NCI-H1417 treated with DMSO at 0.1 percent for 48 hours (cell line): ENCODE measurements at regions not wholly inside any gene's neighbourhood (a gene's known extent, or its start where the extent isn't known, plus 50 kb on each side); places are given as distances from the start of the nearest gene placed in this dataset.
"Not testable (repeated sequence)": the region's sequence is repeated elsewhere in the genome, so short reads cannot be mapped to it uniquely, and the experiment has no call there.

Experiments
- DNase-seq: peaks from one replicate; lab custom pipeline; 2025; lab: John Stamatoyannopoulos, UW

DNA sequence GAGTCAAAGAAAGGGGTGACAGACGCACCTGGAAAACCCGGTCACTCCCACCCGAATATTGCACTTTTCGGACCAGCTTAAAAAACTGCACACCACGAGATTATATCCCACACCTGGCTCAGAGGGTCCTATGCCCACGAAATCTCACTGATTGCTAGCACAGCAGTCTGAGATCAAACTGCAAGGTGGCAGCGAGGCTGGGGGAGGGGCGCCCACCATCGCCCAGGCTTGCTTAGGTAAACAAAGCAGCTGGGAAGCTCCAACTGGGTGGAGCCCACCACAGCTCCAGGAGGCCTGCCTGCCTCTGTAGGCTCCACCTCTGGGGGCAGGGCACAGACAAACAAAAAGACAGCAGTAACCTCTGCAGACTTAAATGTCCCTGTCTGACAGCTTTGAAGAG is 185.1 kb upstream of the CXADR start:
- not testable (repeated sequence) for DNase-seq

- no peak for DNase-seq
These were observed 178.4 kb upstream of the CXADR start for GRCh38 chr21:17334484-17334883.

DNA sequence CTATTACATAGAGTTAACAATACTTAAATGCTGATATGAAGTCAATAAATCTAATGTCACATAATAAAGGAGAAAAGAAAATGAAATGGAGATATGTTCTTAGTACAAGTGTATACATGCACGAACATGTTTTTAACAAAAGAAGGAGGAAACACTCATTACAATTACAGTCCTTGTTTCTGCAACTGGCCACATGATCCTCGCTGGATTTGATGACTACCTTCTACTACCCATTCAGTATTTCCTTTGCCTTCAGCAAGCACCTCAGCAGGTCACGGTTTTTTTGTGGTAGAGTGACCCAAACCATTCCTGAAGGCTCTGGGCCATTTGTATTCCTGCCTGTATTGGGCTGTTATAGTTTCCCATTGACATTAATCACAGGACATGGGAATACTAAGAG is 172.8 kb upstream of the CXADR start:
- no peak for DNase-seq

- no peak for DNase-seq
These were observed 169.8 kb upstream of the CXADR start for GRCh38 chr21:17343055-17343454.

DNA sequence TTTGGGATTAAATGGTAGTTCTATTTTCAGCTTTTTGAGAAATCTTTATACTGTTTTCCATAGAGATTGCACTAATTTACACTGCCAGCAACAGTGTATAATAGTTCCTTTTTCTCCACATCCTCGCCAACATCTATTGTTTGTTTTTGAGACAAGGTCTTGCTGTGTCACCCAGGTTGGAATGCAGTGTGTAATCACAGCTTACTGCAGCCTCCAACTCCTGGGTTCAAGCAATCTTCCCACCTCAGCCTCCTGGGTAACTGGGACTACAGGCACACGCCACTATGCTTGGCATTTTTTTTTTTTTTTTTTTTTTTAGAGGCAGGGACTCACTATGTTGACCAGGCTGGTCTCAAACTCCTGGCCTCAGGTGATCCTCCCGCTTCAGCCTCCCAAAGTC is 164.5 kb upstream of the CXADR start:
- no peak for DNase-seq

DNA sequence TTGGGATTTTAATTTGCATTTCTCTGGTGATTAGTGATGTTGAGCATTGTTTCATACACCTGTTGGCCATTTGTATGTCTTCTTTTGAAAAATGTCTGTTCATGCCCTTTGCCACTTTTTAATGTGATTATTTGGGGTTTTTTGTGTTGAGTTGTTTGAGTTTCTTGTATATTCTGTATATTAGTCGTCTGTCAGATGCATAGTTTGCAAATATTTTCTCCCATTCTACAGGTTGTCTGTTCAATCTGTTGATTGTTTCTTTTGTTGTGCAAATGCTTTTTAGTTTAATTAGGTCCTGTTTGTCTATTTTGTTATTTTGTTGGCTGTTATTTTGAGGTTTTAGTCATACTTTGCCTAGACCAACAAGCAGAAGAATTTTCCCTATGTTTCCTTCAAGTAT is 164.0 kb upstream of the CXADR start:
- no peak for DNase-seq

DNA sequence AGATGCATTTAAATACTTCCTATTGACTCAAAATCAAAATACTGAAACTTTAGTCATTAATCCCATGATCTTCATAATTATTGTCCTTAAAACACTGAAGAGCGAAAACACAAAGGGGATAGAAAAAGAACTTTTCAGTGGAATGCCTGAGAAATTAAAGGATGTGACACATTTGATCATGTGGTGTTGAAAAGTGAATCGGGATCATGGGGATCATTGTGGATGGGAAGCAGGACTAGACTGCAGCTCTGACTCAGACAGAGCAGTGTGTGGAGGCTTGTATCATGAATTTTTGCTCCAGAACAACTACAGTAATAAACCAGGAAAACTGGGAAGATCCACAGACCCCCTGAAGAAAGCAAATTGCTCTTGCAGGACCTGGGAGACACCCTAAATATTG is 161.1 kb upstream of the CXADR start:
- no peak for DNase-seq

GRCh38 chr21:17352996-17353655 is 159.7 kb upstream of the CXADR start:
- DNase-seq: no peak

DNA sequence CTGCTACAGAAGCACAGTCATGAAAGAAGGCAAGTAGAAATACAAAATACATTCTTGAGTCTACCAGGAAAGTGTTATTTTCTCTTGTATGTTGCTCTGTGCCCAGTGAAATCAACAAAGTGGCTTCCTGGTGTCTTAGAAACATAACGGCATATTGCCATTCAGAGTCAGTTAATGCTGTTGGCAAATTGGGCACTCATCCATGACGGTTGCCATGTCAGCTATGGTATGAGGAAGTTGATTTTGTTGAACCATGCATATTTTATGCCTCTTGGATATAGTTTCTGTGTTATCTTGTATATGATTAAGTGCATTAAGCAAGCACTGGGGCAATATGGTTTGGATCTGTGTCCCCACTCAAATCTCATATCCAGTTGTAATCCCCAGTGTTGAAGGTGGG is 153.1 kb upstream of the CXADR start:
- DNase-seq: no peak

GRCh38 chr21:17368748-17369363 is 144.0 kb upstream of the CXADR start:
- DNase-seq: no peak

DNA sequence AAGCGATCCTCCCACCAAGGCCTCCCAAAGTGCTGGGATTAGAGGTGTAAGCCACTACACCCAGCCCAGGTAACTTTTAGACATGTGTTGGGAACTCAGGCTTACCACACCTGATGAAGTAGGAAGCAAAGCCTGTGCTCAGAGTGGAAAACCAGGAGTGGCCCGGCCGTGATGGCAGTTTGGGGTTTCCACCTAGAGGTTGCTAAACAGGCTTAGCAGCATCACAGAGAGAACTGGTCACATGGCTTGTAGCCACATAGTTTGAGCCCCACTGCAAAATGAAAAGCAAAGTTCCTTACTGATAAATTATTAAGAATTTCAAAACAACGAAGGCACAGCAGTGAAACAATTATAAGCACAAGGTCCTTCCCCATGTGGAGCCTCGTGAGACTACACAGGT is 142.6 kb upstream of the CXADR start:
- peak; percentile 36 for DNase-seq

DNA sequence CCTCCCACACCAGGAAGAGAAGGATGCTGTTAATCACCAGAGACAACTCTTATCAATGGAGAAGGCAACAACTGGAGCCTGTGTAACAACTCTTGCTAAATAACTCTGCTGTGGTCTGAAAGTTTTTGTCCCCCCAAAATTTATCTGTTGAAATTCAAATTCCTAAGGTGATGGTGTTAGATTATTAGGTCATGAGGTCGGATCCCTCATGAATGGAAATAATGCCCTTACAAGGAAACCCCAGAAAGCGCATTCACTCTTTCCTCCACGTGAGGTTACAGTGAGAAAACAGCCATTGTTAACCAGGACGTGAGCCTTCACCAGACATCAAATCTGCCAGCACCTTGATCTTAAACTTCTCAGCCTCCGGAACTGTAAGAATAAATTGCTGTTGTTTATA is 141.9 kb upstream of the CXADR start:
- DNase-seq: no peak

DNA sequence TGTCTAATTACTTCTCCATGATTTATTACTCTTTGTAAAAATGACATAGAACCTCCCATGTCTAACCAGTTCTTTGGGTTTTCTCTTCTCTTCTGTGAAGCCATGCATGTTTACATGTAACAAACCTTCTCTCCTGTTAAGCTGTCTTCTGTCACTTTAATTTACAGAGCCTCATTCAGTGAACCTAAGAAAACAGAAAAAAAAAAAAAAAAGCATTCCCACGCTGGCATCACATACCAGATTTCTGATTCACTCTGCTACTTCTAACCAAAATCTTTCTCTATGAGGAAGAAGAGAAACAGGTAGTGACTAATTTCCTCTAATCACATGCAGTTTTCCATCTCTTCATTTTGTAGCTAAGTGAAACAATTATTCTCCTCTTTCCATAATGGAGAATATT is 141.4 kb upstream of the CXADR start:
- no peak for DNase-seq

DNA sequence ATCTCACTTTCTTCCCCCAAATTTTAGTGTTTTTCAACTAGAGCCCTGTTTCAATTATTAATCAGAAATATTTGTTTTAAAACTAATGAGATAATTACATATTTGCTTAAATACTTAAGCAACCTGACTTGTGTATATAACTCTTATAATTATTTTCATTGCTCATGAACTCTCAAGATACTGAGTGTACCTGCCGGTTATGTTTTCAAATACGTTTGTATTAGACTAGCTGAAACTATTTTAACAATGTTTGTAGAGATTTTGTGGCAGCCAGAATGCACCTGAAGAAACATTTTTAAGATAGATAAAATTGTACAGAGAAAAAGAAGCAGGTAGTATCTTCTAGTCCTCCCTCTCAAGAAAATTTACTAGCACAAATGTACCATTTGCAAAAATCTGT is 140.6 kb upstream of the CXADR start:
- no peak for DNase-seq

DNA sequence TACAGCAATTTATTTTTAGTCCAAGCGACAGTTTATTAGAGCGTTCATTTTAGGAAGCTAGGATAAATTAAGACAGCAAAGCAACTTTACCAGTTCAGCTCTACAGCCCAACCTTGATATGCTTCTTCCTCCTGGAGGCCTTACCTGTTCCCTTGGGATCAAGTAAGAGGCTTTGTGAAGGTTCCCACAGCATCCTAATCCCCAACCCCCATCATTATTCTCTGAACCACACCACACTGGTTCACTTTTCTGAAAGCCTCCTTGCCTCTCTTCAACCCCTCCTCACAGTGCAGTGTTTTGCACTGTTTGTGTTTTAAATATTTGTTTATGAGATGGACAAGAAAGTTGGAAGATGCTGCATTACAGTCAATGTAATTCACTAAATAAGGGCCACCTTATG is 126.3 kb upstream of the CXADR start:
- DNase-seq: no peak

- peak; percentile 66 for DNase-seq
These were observed 125.7 kb upstream of the CXADR start for GRCh38 chr21:17387030-17387617.

- no peak for DNase-seq
These were observed 124.6 kb upstream of the CXADR start for GRCh38 chr21:17388226-17388625.

- no peak for DNase-seq
These were observed 123.5 kb upstream of the CXADR start for GRCh38 chr21:17389311-17389710.

GRCh38 chr21:17390569-17390968 is 122.3 kb upstream of the CXADR start:
- no peak for DNase-seq

DNA sequence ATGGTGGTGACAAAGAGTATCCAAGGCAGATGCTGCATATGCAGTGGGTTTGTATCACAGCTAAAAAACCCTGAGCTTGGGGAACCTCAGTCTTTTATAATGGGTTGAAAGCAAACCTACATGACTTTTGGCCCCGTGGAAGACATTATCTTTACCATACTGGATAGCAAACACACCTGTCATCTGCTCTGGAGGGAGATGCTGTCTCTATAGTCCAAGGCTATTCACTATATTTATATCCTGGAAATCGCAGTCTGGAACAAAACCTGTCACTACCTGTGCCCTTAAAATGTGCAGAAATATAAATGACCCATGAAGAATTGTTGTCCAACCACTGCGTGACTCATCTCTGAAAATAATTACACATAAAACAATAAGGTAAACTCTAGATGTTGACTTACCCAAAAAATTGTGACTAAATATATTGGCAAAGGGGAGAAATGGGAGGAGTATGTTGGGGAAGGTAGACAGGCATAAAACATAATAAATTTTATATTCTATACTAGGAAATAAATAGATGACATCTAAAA is 121.0 kb upstream of the CXADR start:
- DNase-seq: no peak

DNA sequence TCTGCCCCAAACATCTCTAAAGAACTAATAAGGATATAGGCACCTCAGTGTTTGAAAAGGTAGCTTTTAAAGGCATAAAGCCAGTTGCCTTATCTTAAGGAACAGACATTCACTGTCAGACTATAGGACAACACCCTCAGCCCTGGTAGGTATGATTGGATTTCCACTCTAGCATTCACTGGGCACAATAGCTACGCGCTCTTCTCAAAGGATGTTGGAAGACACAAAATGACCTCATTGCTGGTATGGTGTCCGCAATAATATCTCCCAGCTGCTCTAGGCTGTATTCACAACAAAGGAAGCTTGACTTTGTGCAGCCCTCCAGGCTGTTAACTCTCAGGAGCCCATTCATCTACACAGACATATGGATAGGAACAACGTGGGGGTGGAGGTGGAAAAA is 119.4 kb upstream of the CXADR start:
- DNase-seq: no peak

DNA sequence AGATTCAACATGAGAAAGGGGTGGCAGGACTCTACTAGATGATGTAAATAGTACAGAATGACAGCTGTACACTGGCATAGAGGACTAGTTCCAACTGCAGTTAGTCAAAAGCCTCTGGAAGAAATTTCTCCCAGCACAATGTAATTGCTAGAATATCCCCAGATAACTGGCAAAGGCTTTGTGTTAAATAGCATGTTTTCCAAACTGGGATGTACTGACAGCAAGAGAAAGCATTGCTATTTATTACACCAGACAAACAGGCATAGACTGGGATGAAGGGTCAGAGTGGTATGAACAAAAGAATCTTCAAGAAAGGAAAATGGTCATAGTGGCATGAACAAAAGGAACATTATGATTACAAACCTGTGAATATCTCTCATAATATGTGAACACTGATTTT is 115.9 kb upstream of the CXADR start:
- no peak for DNase-seq

DNA sequence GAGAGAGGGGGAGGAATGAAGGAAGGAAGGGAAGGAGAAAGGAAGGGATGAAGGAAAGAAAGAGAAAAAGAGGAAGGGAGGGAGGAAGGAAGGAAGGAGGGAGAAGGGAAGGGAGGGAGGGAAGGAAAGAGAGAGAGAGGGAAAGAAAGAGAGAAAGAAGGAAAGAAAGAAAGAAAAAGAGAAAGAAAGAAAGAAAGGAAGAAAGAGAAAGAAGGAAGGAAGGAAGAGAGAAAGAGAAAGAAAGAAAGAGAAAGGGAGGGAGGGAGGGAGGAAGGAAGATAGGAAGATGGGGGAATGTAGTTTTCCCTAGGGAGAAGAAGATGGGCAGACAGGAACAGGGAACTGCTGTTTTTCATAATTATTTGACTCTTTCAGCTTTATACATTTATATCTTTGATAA is 115.1 kb upstream of the CXADR start:
- no peak for DNase-seq

GRCh38 chr21:17398954-17399353 is 113.9 kb upstream of the CXADR start:
- not testable (repeated sequence) for DNase-seq
